ENCODE measurements at regions not wholly inside any gene's neighbourhood (a gene's known extent, or its start where the extent isn't known, plus 50 kb on each side); places are given as distances from the start of the nearest gene placed in this dataset.

DNA sequence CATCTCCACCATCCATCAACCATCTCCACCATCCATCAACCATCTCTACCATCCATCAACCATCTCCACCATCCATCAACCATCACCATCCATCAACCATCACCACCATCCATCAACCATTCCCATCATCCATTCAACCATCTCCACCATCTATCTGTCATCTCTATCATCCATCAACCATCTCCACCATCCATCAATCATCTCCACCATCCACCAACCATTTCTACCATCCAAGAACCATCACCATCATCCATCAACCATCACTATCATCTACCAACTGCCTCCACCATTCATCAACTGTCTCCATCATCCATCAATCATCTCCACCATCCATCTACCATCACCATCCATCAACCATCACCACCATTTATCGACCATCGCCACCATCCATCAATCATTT is 78.8 kb upstream of the CDH4 start:
- TF ChIP-seq EZH2phosphoT487 (IDR thresholded peaks at IDR 0.05; ENCODE audit: low read length): no peak
- TF ChIP-seq, protein P1, sequence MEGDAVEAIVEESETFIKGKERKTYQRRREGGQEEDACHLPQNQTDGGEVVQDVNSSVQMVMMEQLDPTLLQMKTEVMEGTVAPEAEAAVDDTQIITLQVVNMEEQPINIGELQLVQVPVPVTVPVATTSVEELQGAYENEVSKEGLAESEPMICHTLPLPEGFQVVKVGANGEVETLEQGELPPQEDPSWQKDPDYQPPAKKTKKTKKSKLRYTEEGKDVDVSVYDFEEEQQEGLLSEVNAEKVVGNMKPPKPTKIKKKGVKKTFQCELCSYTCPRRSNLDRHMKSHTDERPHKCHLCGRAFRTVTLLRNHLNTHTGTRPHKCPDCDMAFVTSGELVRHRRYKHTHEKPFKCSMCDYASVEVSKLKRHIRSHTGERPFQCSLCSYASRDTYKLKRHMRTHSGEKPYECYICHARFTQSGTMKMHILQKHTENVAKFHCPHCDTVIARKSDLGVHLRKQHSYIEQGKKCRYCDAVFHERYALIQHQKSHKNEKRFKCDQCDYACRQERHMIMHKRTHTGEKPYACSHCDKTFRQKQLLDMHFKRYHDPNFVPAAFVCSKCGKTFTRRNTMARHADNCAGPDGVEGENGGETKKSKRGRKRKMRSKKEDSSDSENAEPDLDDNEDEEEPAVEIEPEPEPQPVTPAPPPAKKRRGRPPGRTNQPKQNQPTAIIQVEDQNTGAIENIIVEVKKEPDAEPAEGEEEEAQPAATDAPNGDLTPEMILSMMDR (IDR thresholded peaks at IDR 0.05; ENCODE audit: low read length): no peak
